ENCODE measurements at regions not wholly inside any gene's neighbourhood (a gene's known extent, or its start where the extent isn't known, plus 50 kb on each side); places are given as distances from the start of the nearest gene placed in this dataset.

DNA sequence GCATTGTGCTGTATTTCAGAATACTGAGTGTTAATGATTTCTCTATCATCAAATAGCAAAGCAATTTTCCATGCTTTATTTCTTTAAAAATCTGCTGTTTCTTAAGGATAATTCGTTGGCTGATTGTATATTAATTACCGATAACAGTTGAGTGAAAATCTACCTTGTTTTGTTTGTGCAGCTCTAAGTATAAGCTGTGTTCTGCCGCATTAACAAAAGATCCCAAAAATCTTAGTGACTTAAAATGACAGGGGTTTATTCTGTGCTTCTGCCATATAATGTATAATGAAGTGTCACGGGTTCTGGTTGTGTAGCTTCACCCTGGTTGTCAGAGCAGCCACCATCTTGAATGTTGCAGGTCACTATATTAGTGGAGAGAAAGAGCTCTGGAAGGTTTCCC is 196.1 kb downstream of the ACTR3 start:
- H3K4me3 ChIP-seq: no peak overlapping the region
- no peak overlapping the region for H3K27ac ChIP-seq
- H3K4me1 ChIP-seq: no peaks in the 10 kb centered on the region
- TF ChIP-seq CTCF (IDR thresholded peaks at IDR 0.05 in 8 of 11, conservative IDR thresholded peaks at IDR 0.05 in 3 of 11) (no peak), POLR2AphosphoS5 (IDR thresholded peaks at IDR 0.05) (no peak), POLR2A (IDR thresholded peaks at IDR 0.05) (no peak)
- no peak for DNase-seq
- WGBS, 5 donors: 77 to 82% (median 81%) methylated on average over 4 of the region's 4 CpGs
- H3K36me3 ChIP-seq: no peaks in the 10 kb centered on the region
- intact Hi-C loops (cut with DNase I; ENCODE audit: low total_unique reads): no loop called here
- peaks cover 0 to 10% (median 0%) of the 10 kb centered on the region in 8 donors for H3K9me3 ChIP-seq
- no peaks in the 10 kb centered on the region for H3K27me3 ChIP-seq (replicated peaks in 1 of 7)

DNA sequence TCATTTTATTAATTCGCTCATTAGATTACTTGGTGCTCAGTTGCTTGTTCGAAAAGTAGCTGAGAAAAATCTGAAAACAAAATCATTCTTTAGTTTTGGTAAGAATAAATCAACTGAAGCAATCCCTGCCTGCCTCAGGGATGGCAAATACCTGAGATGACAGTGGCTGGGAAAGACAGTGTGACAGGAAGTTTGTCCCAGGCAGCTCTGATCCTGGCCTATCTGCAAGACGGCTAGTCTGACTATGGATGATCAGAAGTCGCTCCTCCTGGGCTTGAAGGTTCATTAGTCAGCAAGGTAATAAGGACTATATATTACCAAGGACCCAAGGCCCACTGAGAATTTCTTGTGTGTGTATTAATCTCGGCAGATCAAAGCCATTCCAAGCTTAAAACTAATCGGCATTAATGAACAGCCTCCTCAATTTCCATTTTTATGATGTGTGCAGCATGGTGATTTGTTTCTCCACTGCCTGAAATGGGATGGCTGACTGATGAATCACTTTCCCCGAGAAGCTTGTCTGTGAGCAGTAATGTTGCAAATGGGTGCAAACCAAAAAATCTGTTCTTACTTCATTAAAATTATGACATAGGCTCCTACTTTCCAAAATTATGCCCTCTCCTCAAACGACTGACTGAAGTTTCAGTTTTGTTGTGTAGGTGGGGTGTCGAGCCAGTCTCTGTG is 199.9 kb downstream of the ACTR3 start:
- 76 to 84% (median 80%) methylated on average over 9 of the region's 9 CpGs for WGBS, 5 donors
- no peak for TF ChIP-seq POLR2A (IDR thresholded peaks at IDR 0.05)

DNA sequence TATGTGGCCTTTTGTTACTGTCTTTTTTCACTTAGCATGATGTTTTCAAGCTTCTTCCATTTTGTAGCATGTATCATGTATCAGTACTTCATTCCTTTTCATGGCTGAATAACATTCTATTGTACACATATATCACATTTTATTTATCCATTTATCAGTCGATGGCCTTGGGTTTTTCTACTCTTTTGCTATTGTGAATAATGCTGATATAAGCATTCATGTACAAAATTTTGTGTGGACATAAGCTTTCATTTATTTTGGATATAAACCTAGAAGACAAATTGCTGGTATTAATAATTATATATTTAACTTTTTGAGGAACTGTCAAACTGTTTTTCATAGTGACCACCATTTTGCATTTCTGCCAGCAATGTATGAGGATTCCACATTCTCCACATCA is 201.1 kb downstream of the ACTR3 start:
- H3K27ac ChIP-seq: no peak overlapping the region
- H3K4me1 ChIP-seq: no peaks in the 10 kb centered on the region
- WGBS, 5 donors: 83 to 100% (median 92%) methylated on average over 1 of the region's 1 CpG
- intact Hi-C loops (cut with DNase I; ENCODE audit: low total_unique reads): no loop called here
- peaks cover 0 to 16% (median 14%) of the 10 kb centered on the region in 8 donors for H3K9me3 ChIP-seq
- H3K27me3 ChIP-seq (replicated peaks in 1 of 7): no peaks in the 10 kb centered on the region
- DNase-seq: no peak
- H3K36me3 ChIP-seq: no peaks in the 10 kb centered on the region
- no peak for TF ChIP-seq CTCF (IDR thresholded peaks at IDR 0.05 in 8 of 11, conservative IDR thresholded peaks at IDR 0.05 in 3 of 11)
- no peak for TF ChIP-seq POLR2A (IDR thresholded peaks at IDR 0.05)
- TF ChIP-seq POLR2AphosphoS5 (IDR thresholded peaks at IDR 0.05): no peak
- no peak overlapping the region for H3K4me3 ChIP-seq

More for the DNA sequence above, 199.9 kb downstream of the ACTR3 start:
- no peak overlapping the region for H3K27ac ChIP-seq
- intact Hi-C loops (cut with DNase I; ENCODE audit: low total_unique reads): no loop called here
- H3K9me3 ChIP-seq: peaks cover 0 to 6% (median 1%) of the 10 kb centered on the region in 8 donors
- DNase-seq: no peak
- H3K4me1 ChIP-seq: no peaks in the 10 kb centered on the region
- no peaks in the 10 kb centered on the region for H3K36me3 ChIP-seq
- H3K4me3 ChIP-seq: no peak overlapping the region
- no peaks in the 10 kb centered on the region for H3K27me3 ChIP-seq (replicated peaks in 1 of 7)

DNA sequence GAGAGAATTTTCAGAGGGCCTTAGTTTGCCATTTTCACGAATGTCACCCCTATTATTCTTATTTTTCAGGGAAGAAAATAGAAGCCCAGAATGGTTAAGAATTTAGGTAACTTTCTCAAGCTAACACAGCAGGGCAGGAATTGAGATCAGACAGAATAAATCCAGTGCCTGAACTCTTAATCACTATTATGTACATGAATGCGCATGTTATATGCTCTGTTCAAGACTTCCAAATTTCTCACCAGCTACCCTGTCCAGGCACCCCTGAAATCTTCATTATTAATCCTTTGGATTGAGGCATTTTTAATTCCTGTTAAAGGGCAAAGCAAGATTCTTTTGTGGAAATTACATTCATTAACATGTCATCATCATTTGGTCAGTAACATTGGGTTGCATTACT is 218.4 kb downstream of the ACTR3 start:
- H3K27me3 ChIP-seq (replicated peaks in 1 of 7): peaks cover 0 to 10% (median 0%) of the 10 kb centered on the region in 7 donors
- H3K4me1 ChIP-seq: no peaks in the 10 kb centered on the region
- DNase-seq: no peak
- no peak overlapping the region for H3K27ac ChIP-seq
- intact Hi-C loops (cut with DNase I; ENCODE audit: low total_unique reads): no loop called here
- 78 to 85% (median 82%) methylated on average over 2 of the region's 2 CpGs for WGBS, 5 donors
- no peak for TF ChIP-seq CTCF (IDR thresholded peaks at IDR 0.05 in 8 of 11, conservative IDR thresholded peaks at IDR 0.05 in 3 of 11)
- no peak for TF ChIP-seq POLR2AphosphoS5 (IDR thresholded peaks at IDR 0.05)
- no peak for TF ChIP-seq POLR2A (IDR thresholded peaks at IDR 0.05)
- peaks cover 6 to 35% (median 26%) of the 10 kb centered on the region in 8 donors for H3K9me3 ChIP-seq
- H3K36me3 ChIP-seq: no peaks in the 10 kb centered on the region
- H3K4me3 ChIP-seq: no peak overlapping the region
